GM12864 (cell line): ENCODE measurements at regions not wholly inside any gene's neighbourhood (a gene's known extent, or its start where the extent isn't known, plus 50 kb on each side); places are given as distances from the start of the nearest gene placed in this dataset.

Experiments used
- DNase-seq: peaks from one replicate; pipeline ENCODE4 v3.0.0-alpha.2; 2011; ENCODE audit warnings: low read depth
- H3K4me3 ChIP-seq: 2 replicates; pipeline ENCODE4 v1.5.1; 2011; ENCODE audit warnings: mild to moderate bottlenecking, low read depth, low read length, control low read depth
- CTCF ChIP-seq: IDR thresholded peaks from 2 replicates; pipeline ENCODE4 v1.5.1; 2011; ENCODE audit warnings: low read depth, mild to moderate bottlenecking, moderate library complexity, low read length, control low read depth, inconsistent platforms; ENCODE audit errors: missing control alignments

DNA sequence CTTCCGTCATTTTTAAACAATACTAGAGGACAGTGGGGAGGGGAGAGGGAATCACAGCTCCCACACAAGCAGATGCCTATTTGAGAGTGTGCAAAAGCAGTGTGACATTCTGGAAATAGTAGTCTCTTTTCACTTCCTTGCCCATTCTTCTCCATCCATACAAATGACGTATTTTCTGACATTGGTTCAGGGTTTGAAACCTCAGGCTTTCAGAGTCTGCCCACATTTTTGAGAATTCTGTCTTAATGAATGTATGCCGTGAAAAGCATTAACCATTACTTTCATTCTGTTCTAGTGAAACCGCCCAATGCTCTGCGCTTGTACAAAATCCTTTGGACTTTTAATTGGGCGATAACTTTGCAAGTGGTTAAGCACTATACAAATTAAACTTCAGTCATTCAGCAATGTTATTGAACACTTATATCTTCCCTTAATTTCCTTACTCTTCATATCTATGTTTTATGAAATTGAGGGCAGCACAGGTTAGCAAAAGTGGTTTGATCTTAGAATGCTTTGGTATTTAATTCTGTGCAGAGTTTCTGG is 265.7 kb downstream of the SOX4 start:
- DNase-seq = no peak
- H3K4me3 ChIP-seq = no peak overlapping the region
- TF ChIP-seq CTCF = no peak

DNA sequence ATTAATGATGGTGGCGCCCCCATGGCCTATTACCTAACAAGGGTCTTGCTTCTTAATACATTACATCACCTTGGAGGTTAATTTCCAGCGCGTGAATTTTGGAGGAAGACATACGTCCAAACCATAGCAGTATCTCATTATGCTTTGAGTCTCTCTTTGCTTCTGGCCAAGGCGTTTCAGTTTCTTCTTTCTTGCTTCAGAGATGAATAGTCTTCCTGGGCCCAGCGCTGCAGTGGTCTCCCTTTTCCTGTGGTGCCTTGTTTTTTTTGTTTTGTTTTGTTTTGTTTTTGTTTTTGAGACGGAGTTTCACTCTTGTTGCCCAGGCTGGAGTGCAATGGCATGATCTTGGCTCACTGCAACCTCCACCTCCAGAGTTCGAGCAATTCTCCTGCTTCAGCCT is 268.4 kb downstream of the SOX4 start:
- no peak for DNase-seq
- H3K4me3 ChIP-seq = no peak overlapping the region
- no peak for TF ChIP-seq CTCF

GRCh38 chr6:21864206-21864605 is 270.7 kb downstream of the SOX4 start:
- DNase-seq = no peak
- no peak overlapping the region for H3K4me3 ChIP-seq
- TF ChIP-seq CTCF = no peak

GRCh38 chr6:21868226-21868625 is 274.7 kb downstream of the SOX4 start:
- no peak overlapping the region for H3K4me3 ChIP-seq
- no peak for DNase-seq
- no peak for TF ChIP-seq CTCF

- no peak for TF ChIP-seq CTCF
- no peak for DNase-seq
- no peak overlapping the region for H3K4me3 ChIP-seq
Observed at GRCh38 chr6:21869085-21869771, 275.7 kb downstream of the SOX4 start.

DNA sequence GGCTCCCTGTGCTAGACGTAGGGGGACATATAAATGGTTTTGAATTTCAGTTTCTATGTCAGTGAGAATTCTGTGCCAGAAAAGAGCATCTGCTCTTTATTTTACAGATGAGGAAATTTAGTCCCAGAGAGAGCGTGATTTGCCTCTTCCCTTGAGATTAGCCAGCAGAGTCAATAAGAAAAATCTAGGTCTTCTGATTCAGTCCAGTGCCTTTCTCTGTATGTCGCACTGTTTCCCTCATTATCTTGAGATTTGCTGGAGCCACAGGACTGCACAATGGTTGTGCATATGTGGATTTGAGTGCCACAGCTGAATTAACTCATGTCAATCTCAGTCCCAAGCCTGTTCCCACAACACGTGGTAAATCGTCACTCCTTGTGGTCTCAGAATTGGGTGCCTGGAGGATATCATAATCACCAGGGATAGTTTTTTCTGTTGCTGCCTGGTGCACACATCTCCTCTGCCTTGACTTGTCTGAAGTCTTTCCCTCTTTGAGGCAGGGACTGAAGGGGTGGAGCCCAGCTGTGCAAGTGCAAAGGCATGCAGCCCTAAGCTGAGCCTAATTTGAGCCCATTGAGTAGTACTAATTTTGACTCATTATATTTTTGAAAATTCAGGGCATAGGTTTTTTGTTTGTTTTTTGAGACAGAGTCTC is 276.7 kb downstream of the SOX4 start:
- no peak for TF ChIP-seq CTCF
- H3K4me3 ChIP-seq = no peak overlapping the region
- no peak for DNase-seq

- DNase-seq = no peak
- no peak overlapping the region for H3K4me3 ChIP-seq
- no peak for TF ChIP-seq CTCF
Observed at GRCh38 chr6:21871831-21872230, 278.3 kb downstream of the SOX4 start.
